ENCODE measurements at regions not wholly inside any gene's neighbourhood (a gene's known extent, or its start where the extent isn't known, plus 50 kb on each side); places are given as distances from the start of the nearest gene placed in this dataset.

GRCh38 chr4:33390976-33391375 is 2670.8 kb downstream of the PCDH7 start:
- DNase-seq (ENCODE audit: insufficient read length) (no peak), FAIRE-seq (no peak)
- no peak for TF ChIP-seq TAF1 (IDR thresholded peaks at IDR 0.05; ENCODE audit: borderline replicate concordance, low read depth, low read length)
- no peak for TF ChIP-seq POLR2AphosphoS5 (IDR thresholded peaks at IDR 0.05; ENCODE audit: low read depth, low read length)
- TF ChIP-seq POLR2A (IDR thresholded peaks at IDR 0.05; ENCODE audit: low read depth, low read length) = no peak

GRCh38 chr4:33395731-33396485 is 2675.7 kb downstream of the PCDH7 start:
- FAIRE-seq = no peak
- DNase-seq (ENCODE audit: insufficient read length) = no peak
- TF ChIP-seq POLR2A (IDR thresholded peaks at IDR 0.05; ENCODE audit: low read depth, low read length) (no peak), POLR2AphosphoS5 (IDR thresholded peaks at IDR 0.05; ENCODE audit: low read depth, low read length) (no peak), TAF1 (IDR thresholded peaks at IDR 0.05; ENCODE audit: borderline replicate concordance, low read depth, low read length) (no peak)

GRCh38 chr4:33400504-33400903 is 2680.3 kb downstream of the PCDH7 start:
- TF ChIP-seq TAF1 (IDR thresholded peaks at IDR 0.05; ENCODE audit: borderline replicate concordance, low read depth, low read length) (no peak), POLR2A (IDR thresholded peaks at IDR 0.05; ENCODE audit: low read depth, low read length) (no peak), POLR2AphosphoS5 (IDR thresholded peaks at IDR 0.05; ENCODE audit: low read depth, low read length) (no peak)
- DNase-seq (ENCODE audit: insufficient read length) = no peak
- FAIRE-seq = no peak

GRCh38 chr4:33407496-33407895 is 2687.3 kb downstream of the PCDH7 start:
- FAIRE-seq (no peak), DNase-seq (ENCODE audit: insufficient read length) (no peak)
- TF ChIP-seq POLR2AphosphoS5 (IDR thresholded peaks at IDR 0.05; ENCODE audit: low read depth, low read length) = no peak
- TF ChIP-seq TAF1 (IDR thresholded peaks at IDR 0.05; ENCODE audit: borderline replicate concordance, low read depth, low read length) = no peak
- no peak for TF ChIP-seq POLR2A (IDR thresholded peaks at IDR 0.05; ENCODE audit: low read depth, low read length)

GRCh38 chr4:33411182-33411581 is 2691.0 kb downstream of the PCDH7 start:
- FAIRE-seq = no peak
- DNase-seq (ENCODE audit: insufficient read length) = no peak
- TF ChIP-seq POLR2A (IDR thresholded peaks at IDR 0.05; ENCODE audit: low read depth, low read length) (no peak), TAF1 (IDR thresholded peaks at IDR 0.05; ENCODE audit: borderline replicate concordance, low read depth, low read length) (no peak), POLR2AphosphoS5 (IDR thresholded peaks at IDR 0.05; ENCODE audit: low read depth, low read length) (no peak)

- no peak for DNase-seq (ENCODE audit: insufficient read length)
- no peak for FAIRE-seq
- TF ChIP-seq TAF1 (IDR thresholded peaks at IDR 0.05; ENCODE audit: borderline replicate concordance, low read depth, low read length) = no peak
- no peak for TF ChIP-seq POLR2AphosphoS5 (IDR thresholded peaks at IDR 0.05; ENCODE audit: low read depth, low read length)
- TF ChIP-seq POLR2A (IDR thresholded peaks at IDR 0.05; ENCODE audit: low read depth, low read length) = no peak
Observed at GRCh38 chr4:33421887-33422286, 2701.7 kb downstream of the PCDH7 start.

- FAIRE-seq (no peak), DNase-seq (ENCODE audit: insufficient read length) (no peak)
- no peak for TF ChIP-seq POLR2AphosphoS5 (IDR thresholded peaks at IDR 0.05; ENCODE audit: low read depth, low read length)
- no peak for TF ChIP-seq POLR2A (IDR thresholded peaks at IDR 0.05; ENCODE audit: low read depth, low read length)
- TF ChIP-seq TAF1 (IDR thresholded peaks at IDR 0.05; ENCODE audit: borderline replicate concordance, low read depth, low read length) = no peak
Observed at GRCh38 chr4:33422656-33423055, 2702.5 kb downstream of the PCDH7 start.

GRCh38 chr4:33425936-33426335 is 2705.8 kb downstream of the PCDH7 start:
- DNase-seq (ENCODE audit: insufficient read length) (no peak), FAIRE-seq (no peak)
- TF ChIP-seq POLR2A (IDR thresholded peaks at IDR 0.05; ENCODE audit: low read depth, low read length) (no peak), TAF1 (IDR thresholded peaks at IDR 0.05; ENCODE audit: borderline replicate concordance, low read depth, low read length) (no peak), POLR2AphosphoS5 (IDR thresholded peaks at IDR 0.05; ENCODE audit: low read depth, low read length) (no peak)

- DNase-seq (ENCODE audit: insufficient read length) (no peak), FAIRE-seq (no peak)
- TF ChIP-seq POLR2AphosphoS5 (IDR thresholded peaks at IDR 0.05; ENCODE audit: low read depth, low read length) = no peak
- no peak for TF ChIP-seq POLR2A (IDR thresholded peaks at IDR 0.05; ENCODE audit: low read depth, low read length)
- TF ChIP-seq TAF1 (IDR thresholded peaks at IDR 0.05; ENCODE audit: borderline replicate concordance, low read depth, low read length) = no peak
Observed at GRCh38 chr4:33427676-33428075, 2707.5 kb downstream of the PCDH7 start.

- TF ChIP-seq POLR2A (IDR thresholded peaks at IDR 0.05; ENCODE audit: low read depth, low read length) = no peak
- no peak for TF ChIP-seq POLR2AphosphoS5 (IDR thresholded peaks at IDR 0.05; ENCODE audit: low read depth, low read length)
- no peak for TF ChIP-seq TAF1 (IDR thresholded peaks at IDR 0.05; ENCODE audit: borderline replicate concordance, low read depth, low read length)
- FAIRE-seq = no peak
- DNase-seq (ENCODE audit: insufficient read length) = no peak
Observed at GRCh38 chr4:33429971-33430370, 2709.8 kb downstream of the PCDH7 start.

- TF ChIP-seq POLR2A (IDR thresholded peaks at IDR 0.05; ENCODE audit: low read depth, low read length) (no peak), TAF1 (IDR thresholded peaks at IDR 0.05; ENCODE audit: borderline replicate concordance, low read depth, low read length) (no peak), POLR2AphosphoS5 (IDR thresholded peaks at IDR 0.05; ENCODE audit: low read depth, low read length) (no peak)
- FAIRE-seq (no peak), DNase-seq (ENCODE audit: insufficient read length) (no peak)
Observed at GRCh38 chr4:33437406-33437805, 2717.2 kb downstream of the PCDH7 start.

GRCh38 chr4:33446953-33447352 is 2726.8 kb downstream of the PCDH7 start:
- DNase-seq (ENCODE audit: insufficient read length) = no peak
- TF ChIP-seq TAF1 (IDR thresholded peaks at IDR 0.05; ENCODE audit: borderline replicate concordance, low read depth, low read length) (no peak), POLR2A (IDR thresholded peaks at IDR 0.05; ENCODE audit: low read depth, low read length) (no peak), POLR2AphosphoS5 (IDR thresholded peaks at IDR 0.05; ENCODE audit: low read depth, low read length) (no peak)
- FAIRE-seq = peak; percentile 9
